ENCODE measurements at regions not wholly inside any gene's neighbourhood (a gene's known extent, or its start where the extent isn't known, plus 50 kb on each side); places are given as distances from the start of the nearest gene placed in this dataset.

DNA sequence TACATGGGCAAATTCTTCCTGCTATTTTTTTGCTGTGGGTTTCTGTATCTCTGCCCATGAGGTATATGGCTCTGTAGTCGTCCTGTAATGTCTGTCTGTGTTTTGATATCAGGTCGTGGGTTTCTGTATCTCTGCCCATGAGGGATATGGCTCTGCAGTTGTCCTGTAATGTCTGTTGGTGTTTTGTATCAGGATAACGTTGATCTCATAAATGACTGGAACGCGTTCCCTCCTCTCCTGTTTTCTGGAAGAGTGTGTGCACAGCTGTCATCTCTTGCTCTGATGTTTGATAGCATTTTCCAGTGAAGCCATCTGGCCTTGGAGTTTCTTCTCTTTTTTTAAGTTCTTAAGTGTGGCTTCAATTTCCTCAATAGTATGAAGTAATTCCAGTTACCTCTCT lies 57.2 kb downstream of the SOX1 start:
- ATAC-seq, result no peak
- DNase-seq (ENCODE audit: low spot score), result no peak

DNA sequence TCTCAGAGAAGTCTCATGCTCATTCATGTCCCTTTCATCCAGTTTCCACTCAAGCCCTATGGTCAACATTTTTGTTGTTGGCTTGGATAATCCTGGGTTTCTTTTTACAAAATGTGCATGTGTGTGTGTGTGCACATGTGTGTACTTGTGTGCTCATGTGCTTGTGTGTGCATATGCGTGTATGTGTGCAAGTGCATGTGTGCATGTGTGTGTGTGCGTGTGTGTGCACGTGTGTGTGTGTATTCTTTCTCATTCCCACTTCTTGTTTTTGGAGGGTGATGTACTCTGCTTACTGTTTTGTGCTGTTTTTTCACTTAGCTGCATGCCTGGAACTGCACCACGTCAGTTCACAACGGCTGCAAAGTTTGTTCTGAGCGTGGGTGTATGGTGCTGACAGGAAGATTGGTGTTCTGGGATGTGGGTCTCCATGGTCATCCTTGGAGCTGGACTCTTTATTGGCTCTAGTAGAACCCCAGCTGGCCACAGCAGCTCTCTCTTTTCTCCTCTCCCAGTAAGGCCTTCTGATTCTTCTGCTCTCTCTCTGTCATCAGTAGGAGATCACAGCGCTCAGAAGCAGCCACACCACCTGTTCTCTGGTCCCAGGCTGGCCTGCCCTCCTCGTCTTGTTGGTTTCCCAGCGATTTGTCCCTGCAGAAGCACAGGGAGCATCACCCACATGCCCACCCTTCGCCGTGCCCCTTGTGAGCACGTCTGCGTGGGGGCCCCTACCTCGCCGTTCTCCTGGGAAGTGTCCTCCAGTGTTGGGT lies 60.8 kb downstream of the SOX1 start:
- no peak for DNase-seq (ENCODE audit: low spot score)

DNA sequence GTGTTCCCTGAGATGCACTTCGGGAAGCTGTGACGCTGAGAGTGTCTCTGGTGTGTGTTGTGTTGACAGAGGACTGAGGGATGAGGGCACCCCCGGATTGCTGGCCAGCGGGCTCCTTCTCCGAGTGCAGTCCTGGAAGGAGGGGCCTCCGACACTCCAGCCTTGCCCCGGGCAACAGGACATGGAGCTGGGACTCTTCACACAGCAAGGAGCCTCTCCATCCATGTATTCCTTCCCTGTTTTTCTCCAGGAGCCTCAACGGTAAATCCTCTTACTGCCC lies 61.3 kb downstream of the SOX1 start:
- ATAC-seq (no peak), DNase-seq (ENCODE audit: low spot score) (no peak)

More for the DNA sequence above, 60.8 kb downstream of the SOX1 start:
- ATAC-seq, result no peak

- ATAC-seq, result no peak
- no peak for DNase-seq (ENCODE audit: low spot score)
Measured at GRCh38 chr13:112130418-112130817, 63.5 kb downstream of the SOX1 start.

DNA sequence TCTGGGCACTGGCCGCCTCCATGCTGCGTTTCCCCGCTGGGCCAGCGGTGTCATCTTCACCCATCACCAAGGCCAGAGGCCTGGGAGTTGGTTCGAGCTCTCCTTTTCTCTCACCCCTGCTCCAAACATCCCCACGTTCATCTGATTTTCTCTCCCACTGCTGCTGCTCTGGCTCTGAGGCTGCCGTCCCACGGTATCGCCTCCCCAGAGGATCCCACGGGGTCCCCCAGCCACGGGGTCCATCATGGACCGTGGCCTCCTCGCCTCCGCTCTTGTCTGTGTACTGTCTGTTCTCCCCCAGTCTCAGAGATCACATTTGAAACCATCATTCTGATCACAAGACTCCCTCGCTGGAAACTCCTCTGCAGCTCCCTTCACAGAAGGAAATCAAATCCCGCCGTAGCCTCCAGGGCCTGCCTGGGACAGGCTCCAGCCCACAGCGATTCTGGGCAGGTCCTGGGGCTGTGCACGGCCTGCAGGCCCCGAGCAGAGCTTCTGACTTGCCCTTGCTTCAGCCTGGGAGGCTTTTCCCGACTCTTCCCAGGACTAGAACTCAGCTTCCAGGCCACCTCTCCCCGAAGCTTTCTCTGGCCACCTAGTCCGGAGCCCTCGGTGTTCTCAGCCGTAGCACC lies 64.2 kb downstream of the SOX1 start:
- ATAC-seq (no peak), DNase-seq (ENCODE audit: low spot score) (no peak)

DNA sequence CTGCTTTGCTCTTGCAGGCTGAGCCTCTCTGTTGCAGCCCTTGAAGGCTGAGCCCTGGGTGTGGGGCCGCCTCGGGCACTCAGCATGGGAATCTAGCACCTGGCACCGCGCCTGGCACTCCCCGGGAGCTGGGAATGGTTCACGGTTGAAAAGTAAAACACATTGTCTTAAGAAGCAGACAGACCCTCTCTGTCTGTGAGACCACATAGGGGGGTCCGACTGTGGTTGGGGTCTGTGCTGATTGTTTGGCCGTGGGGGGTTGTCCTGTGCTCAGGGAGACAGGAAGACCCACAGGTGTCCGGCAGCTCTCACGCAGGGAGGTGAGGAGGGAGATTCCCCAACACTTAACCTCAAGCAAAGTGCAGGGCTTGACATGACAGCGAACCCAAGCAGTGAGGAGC lies 64.8 kb downstream of the SOX1 start:
- ATAC-seq, result no peak
- DNase-seq (ENCODE audit: low spot score), result no peak

DNA sequence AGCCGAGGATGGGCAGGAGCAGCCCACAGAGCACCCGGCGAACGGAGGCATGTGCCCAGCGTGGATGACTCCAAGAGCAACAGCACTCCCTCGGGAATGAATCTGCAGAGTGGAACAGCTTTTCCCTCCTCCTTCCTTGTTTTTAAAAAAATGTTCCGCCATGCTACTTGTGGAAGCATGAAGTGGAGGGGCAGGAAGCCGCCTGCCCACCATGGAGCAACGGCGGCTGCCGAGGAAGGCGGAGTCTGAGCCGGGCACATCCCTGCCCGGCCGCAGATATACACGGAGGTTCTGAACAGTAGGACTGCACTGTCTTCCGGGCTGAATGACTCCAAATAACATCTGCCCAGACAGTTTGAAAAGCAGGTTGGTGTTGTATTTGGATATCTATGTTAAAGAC lies 65.2 kb downstream of the SOX1 start:
- ATAC-seq (no peak), DNase-seq (ENCODE audit: low spot score) (no peak)

- no peak for ATAC-seq
- peak; percentile 8 for DNase-seq (ENCODE audit: low spot score)
Measured at GRCh38 chr13:112132619-112133018, 65.7 kb downstream of the SOX1 start.

- DNase-seq (ENCODE audit: low spot score), result no peak
Measured at GRCh38 chr13:112133499-112134390, 66.8 kb downstream of the SOX1 start.

DNA sequence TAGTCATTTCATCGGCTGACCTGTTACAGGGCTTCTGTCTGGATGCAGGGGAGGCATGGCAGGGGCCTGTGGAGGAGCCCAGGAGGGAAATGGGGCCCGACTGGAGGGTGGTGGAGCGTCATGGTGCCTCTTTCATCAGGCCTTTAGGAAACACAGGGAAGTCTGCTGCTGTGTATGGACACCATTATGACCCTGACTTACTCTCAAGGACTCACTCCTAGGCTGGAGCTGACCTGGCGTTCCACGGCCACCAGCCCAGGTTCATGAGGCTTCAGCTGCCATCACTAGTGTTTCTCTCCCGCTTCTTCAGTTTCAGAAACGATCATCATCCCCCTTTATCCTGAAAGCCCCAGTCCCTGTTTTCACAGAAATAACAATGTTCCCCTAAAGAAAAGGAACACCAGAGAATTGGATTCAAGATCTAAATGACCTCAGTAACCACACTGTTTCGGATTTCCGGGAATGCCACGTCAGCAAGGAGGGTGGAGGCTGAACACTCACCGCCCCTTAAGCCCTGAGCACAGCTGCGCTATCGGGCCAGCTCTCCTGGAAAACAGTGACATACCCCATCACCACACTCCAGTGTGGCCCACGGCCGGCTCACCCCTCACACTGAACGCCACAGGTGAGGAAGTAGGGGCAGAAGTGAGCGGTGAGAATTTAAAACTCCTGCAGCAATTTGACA lies 67.6 kb downstream of the SOX1 start:
- no peak for ATAC-seq
- DNase-seq (ENCODE audit: low spot score), result no peak

More at GRCh38 chr13:112133499-112134390, 66.8 kb downstream of the SOX1 start:
- ATAC-seq, result no peak

GRCh38 chr13:112136095-112136494 lies 69.1 kb downstream of the SOX1 start:
- ATAC-seq, result no peak
- DNase-seq (ENCODE audit: low spot score), result peak; percentile 27

GRCh38 chr13:112137144-112137543 lies 70.2 kb downstream of the SOX1 start:
- ATAC-seq (no peak), DNase-seq (ENCODE audit: low spot score) (no peak)

DNA sequence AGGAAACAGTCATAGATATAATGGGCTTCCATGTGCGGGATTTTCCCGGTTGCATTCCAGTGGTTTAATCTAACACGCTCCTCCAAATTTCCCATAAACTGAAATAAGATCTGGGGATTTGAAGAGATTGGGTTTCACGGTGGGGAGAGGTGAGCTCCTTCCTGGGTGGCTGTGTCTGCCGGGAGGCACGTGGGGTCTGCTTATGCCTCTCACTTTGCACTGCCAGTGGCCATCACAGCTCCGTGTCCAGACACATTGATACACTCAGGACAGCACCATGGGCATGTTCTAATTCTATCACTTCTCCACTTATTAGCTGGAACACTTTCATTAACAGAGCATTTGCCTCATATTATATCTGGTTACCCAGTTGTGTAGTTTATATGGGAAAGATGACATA lies 73.4 kb downstream of the SOX1 start:
- DNase-seq (ENCODE audit: low spot score) (no peak), ATAC-seq (no peak)

DNA sequence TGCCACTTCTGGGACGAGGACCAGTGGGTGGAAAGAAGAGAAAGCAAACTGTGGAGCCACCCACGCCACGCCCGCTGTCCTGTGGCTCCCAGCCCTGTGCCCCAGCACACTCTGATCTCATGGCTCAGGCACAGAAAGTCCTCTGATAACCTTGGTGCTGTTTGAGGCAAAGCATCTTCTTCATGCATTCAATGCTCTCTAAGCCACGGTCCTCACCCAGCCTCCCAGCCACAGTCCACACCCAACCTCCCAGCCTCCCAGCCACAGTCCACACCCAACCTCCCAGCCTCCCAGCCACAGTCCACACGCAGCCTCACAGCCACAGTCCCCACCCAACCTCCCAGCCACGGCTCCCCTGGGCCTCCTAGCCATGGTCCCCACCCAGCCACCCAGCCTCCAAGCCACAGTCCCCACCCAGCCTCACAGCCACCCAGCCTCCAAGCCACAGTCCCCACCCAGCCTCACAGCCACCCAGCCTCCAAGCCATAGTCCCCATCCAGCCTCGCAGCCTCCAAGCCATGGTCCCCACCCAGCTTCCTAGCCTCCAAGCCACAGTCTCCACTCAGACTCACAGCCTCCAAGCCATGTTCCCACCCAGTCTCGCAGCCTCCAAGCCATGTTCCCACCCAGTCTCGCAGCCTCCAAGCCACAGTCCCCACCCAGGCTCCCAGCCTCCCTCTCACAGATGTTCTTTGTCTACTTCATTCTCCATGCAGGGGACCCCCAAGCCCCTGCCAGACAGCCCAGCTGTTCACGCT lies 74.9 kb downstream of the SOX1 start:
- no peak for ATAC-seq
- DNase-seq (ENCODE audit: low spot score), result no peak

DNA sequence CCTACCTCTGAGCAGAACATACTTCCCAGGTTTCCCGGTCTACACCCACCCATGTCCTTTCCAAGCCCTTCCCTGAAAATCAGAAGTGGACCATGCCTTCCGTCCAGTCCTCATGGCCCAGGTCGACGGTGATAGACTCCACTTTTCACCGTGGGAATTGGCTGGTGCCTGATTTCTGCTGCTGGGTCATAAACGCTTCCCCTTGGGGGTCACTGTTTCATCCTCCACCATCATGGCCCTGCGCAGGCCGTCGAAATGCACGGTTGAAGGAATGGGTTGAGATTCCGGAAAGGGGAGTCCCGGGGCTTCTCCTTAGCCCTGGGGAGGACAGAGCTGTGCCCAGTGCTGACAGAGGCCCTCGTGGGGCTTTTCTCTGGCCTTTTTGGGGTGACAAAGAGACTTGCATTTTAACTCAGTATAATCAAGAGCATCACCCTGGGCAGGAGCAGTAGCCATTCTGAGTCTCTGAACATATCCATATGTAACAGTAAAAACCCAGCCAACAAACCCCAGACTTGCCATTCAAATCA lies 75.5 kb downstream of the SOX1 start:
- DNase-seq (ENCODE audit: low spot score) (no peak), ATAC-seq (no peak)

DNA sequence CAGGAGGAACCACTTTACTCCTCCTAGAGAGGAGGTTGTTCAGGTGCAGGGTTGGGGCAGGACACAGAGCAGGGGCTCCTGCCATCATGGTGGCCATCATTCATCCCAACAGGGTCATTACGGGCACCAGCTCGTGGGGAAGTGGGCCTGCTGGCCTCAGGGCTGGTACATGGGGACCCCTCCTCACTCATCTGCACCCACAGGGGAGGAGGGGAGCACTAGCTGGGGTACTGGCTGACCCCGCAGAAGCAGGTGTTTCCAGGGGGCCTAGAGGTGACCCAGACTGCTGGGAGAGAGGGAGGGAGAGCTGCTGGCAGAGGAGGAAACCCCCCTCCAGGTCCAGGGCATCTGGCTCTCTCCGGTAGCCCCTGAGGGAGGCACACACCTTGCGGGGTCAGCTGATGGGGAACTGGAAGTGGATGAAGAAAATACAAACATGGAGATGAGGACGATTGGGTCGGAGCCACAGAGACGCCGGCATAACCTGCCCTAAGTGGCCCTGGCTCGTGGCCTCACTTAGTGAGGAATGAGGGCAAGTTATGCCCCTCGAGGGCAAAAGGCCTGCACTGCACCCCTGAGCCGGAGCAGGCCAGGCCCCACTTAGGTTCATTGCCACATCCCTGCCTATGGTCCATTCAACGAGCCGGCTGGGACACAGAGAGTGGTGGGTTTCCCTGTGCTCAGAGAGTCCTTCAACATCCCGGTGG lies 76.2 kb downstream of the SOX1 start:
- ATAC-seq (no peak), DNase-seq (ENCODE audit: low spot score) (no peak)

DNA sequence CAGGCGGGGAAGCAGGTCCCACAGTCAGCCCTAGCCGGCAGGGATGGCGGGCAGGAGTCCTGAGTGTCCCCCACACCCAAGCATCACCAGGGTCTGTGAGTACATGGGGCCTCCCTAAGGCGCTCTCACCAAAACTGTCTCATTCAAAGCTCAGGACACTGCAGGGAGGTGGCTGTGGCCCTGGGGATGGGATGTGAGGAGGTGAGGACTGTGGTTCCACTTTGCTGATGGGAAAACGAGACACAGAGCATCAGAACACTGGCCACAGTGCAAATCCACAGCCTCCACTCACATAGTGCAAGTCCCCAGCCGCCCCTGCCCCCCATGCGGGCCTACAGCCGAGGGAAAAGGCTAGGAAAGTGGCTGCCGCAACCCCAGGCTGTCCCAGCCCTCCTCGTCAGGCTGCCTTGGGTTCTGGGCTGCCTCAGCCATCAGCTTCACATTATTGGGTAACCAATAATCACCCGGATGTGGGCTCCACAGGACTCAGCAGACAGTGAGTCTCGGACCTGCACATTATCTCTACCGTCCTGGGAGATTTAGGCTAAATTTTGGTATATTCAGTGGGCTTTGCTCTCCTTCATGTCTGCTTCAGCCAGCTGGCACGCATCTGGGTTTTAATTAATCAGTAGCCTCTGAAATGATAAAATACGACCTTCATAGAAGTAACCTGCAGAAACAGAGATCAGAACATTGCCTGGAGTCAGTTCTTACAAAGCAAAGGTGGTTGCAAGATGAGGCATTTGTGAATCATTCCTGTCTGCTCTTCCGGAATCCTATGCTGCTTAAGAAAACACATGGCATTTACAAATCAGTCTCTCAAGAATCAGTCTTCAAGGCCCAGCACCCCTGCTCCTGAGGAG lies 77.0 kb downstream of the SOX1 start:
- no peak for ATAC-seq
- DNase-seq (ENCODE audit: low spot score), result no peak

GRCh38 chr13:112144616-112145550 lies 77.9 kb downstream of the SOX1 start:
- DNase-seq (ENCODE audit: low spot score) (no peak), ATAC-seq (no peak)

Data from left lobe of liver (tissue), 2 donors.